COLO668 (cell line): ENCODE measurements at regions not wholly inside any gene's neighbourhood (a gene's known extent, or its start where the extent isn't known, plus 50 kb on each side); places are given as distances from the start of the nearest gene placed in this dataset.
A peak's percentile ranks its signal among the peaks of the same experiment; 100 is the strongest.
"Not testable (repeated sequence)": the region's sequence is repeated elsewhere in the genome, so short reads cannot be mapped to it uniquely, and the experiment has no call there.

ENCODE experiments used
- DNase-seq: peaks from one replicate; lab custom pipeline; 2025; ENCODE audit not compliant: unreplicated experiment; lab: John Stamatoyannopoulos, UW

- no peak for DNase-seq
These were observed 108.9 kb upstream of the KLF13 start for GRCh38 chr15:31217566-31218270.

GRCh38 chr15:31219221-31219620, 107.4 kb upstream of the KLF13 start:
- DNase-seq = no peak

GRCh38 chr15:31221936-31222515, 104.6 kb upstream of the KLF13 start:
- DNase-seq = peak; percentile 16

DNA sequence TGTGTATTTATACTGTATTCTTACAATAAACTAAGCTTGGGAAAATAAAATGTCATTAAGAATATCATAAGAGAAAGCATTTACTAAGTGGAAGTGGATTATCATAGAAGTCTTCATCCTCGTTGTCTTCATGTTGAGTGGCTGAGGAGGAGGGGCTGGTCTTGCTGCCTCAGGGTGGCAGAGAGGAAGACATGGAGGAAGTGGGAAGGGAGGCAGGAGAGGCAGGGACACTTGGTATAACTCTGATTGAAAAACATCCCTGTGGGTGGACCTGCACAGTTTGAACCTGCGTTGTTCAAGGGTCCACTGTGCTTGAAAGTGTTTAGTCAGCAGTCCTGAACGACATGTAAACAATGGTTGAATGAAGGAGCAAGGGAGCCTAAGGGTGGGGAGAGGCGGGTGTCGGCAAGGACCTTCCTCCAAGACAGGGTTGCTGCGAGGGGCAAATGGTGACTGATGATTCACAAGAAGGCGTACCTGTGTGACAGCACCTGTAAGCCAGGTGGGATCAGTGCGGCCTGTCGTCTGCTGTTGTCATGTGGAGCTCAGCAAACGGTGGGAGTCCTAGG, 103.8 kb upstream of the KLF13 start:
- DNase-seq = no peak

- no peak for DNase-seq
These were observed 102.9 kb upstream of the KLF13 start for GRCh38 chr15:31223478-31224350.

GRCh38 chr15:31224661-31225060, 102.0 kb upstream of the KLF13 start:
- DNase-seq = not testable (repeated sequence)

DNA sequence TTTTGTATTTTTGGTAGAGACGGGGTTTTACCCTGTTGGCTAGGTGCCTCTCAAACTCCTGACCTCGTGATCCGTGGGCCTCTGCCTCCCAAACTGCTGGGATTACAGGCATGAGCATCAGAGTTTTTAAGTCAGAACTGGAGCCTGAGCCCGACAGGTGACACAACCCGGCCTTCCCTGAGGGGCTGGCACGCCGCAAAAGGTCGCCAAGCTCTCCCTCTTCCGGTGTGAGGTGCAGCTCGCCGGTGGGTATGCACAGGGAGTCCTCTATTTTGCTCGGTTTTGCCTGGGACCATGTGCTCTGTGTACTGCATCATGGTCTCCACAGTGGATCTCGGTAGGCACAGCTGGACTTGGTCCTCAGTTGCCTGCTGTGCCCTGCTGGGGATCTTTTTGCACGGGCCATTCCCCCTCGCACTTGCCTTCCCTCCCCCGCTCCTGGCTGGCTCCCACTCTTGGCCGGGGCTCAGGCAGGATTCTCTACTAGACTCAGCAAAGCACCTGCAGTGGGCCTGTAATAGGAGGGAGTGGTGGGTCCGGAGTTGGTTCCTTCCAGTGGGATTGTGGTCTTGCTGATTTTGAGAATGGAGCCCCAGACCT, 101.2 kb upstream of the KLF13 start:
- no peak for DNase-seq

DNA sequence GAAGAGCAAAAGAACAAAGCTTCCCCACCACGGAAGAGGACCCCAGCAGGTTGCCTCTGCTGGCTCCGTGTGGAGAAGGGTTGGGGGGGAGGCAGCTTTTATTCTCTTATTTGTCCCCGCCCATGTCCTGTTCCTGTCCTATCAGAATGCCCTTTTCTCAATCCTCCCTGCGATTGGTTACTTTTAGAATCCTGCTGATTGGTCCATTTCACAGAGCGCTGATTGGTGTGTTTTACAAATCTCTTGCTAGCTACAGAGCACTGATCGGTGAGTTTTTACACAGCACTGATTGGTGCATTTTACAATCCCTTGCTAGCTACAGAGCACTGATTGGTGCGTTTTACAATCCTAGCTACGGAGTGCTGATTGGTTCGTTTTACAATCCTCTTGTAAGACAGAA, 100.6 kb upstream of the KLF13 start:
- DNase-seq = no peak

GRCh38 chr15:31227235-31227634, 99.4 kb upstream of the KLF13 start:
- DNase-seq = no peak

- DNase-seq = no peak
These were observed 98.6 kb upstream of the KLF13 start for GRCh38 chr15:31228011-31228484.

- no peak for DNase-seq
These were observed 97.4 kb upstream of the KLF13 start for GRCh38 chr15:31228980-31229826.

GRCh38 chr15:31230630-31231485, 95.8 kb upstream of the KLF13 start:
- no peak for DNase-seq

DNA sequence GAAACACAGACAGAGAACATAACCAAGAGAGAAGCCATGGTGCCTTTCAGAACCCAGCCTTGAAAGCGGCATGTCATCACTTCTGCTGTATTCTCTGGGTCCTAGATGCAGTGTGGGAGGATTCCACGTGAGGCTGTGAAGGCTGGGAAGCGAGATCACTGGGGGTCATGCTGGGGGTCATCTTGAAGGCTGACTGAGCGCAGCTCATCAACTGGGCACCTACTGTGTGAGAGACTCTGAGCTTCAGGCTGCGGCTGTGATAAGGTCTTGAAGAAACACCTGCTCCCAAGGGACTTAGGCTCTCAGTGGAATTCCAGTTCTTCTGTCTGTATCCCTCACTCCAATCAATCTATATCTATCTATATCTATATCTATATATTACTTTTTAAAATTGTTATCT, 91.8 kb upstream of the KLF13 start:
- DNase-seq = no peak

GRCh38 chr15:31235311-31236183, 91.1 kb upstream of the KLF13 start:
- peak; percentile 23 for DNase-seq

DNA sequence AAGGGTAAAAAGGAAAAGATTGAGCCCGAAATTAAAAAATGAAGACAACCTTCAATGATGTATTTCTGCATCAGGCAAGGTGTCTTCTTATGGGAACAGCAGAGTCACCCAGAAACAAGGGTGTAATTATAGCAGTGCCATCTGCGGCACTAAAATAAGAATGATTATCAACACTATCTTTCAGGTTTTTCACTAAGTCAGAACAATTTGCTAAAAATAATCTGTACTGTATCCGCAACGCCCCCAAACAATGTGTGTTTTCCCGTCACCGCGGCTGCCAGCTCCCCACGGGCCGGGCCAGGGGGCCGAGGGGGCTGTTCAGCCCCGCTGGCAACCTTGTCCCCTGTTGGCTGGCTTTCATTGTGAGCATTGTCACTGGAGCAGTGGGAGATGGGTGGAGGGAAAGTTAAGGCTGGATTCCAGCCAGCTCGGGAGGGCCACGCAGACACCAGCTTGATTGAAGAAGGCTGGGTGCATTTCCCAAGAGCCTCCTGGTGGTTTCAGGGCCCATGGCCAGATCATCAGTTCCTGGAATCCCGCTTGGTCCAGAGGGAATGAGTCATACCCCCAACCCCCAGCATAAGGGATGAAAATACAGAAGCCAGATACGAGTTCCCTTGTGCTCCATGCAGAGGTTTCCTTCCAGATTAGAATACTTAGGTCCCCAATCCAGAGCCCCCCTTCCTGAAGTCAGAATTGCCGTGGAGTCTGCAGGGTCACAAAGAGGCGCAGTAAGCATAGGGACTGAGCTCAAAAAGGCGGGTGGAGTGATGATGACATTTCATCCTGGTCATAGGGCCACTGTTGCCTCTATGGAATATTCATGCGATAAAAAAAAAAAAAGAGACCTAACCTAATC, 90.2 kb upstream of the KLF13 start:
- peak; percentile 40 for DNase-seq

GRCh38 chr15:31237043-31237324, 89.7 kb upstream of the KLF13 start:
- no peak for DNase-seq

DNA sequence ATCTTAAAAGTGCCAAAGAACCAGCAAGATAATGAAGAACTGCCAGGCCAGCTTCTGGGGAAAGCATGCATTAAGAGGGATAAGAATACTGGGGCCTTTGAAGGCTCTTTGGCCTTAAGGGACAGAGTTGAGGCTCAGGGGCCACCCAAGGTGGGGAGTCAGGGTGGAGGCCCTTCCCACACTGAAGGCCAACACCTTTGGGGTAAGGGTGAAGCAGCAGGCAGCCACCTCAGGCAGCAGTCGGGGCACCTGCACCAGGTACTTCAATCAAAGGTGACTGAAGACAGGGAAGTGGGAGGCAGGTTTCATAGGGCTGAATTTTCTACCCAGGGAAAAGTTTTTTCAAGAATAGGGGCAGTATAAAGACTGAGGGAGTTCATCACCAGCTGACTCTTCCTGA, 87.7 kb upstream of the KLF13 start:
- no peak for DNase-seq

- DNase-seq = no peak
These were observed 87.2 kb upstream of the KLF13 start for GRCh38 chr15:31239409-31239808.
